H9 (cell line): ENCODE measurements at regions not wholly inside any gene's neighbourhood (a gene's known extent, or its start where the extent isn't known, plus 50 kb on each side); places are given as distances from the start of the nearest gene placed in this dataset.

Experiments used
- DNase-seq: peaks from one replicate; pipeline ENCODE4 v3.0.0-alpha.2; 2017
- H2AFZ ChIP-seq: one replicate; pipeline ENCODE4 v1.6.1; 2013; ENCODE audit warnings: mild to moderate bottlenecking, low read length, control low read depth, moderate library complexity
- H2AK5ac ChIP-seq: 2 replicates; pipeline ENCODE4 v1.6.1; 2013; ENCODE audit warnings: low read length, control low read depth, mixed read lengths; ENCODE audit not compliant: insufficient read length
- H2BK120ac ChIP-seq: one replicate; pipeline ENCODE4 v1.6.1; 2013; ENCODE audit warnings: low read depth, mild to moderate bottlenecking, low read length, control low read depth, inconsistent platforms; ENCODE audit not compliant: poor library complexity, severe bottlenecking
- H2BK12ac ChIP-seq: 2 replicates; pipeline ENCODE4 v1.6.1; 2013; ENCODE audit warnings: low read length, control low read depth, mixed read lengths, low read depth; ENCODE audit not compliant: insufficient read length
- H2BK15ac ChIP-seq: 2 replicates; pipeline ENCODE4 v1.6.1; 2013; ENCODE audit warnings: low read depth, low read length, control low read depth
- H2BK20ac ChIP-seq: one replicate; pipeline ENCODE4 v1.6.1; 2013; ENCODE audit warnings: low read depth, mild to moderate bottlenecking, low read length, control low read depth, inconsistent platforms; ENCODE audit not compliant: poor library complexity, severe bottlenecking
- H2BK5ac ChIP-seq: 2 replicates; pipeline ENCODE4 v1.6.1; 2013; ENCODE audit warnings: low read length, control low read depth, mixed read lengths; ENCODE audit not compliant: insufficient read length
- H3K14ac ChIP-seq: 2 replicates; pipeline ENCODE4 v1.6.1; 2013; ENCODE audit warnings: low read length, control low read depth; ENCODE audit not compliant: insufficient read depth
- H3K18ac ChIP-seq: 2 replicates; pipeline ENCODE4 v1.6.1; 2013; ENCODE audit warnings: low read depth, mild to moderate bottlenecking, mixed read lengths, low read length, control low read depth; ENCODE audit not compliant: insufficient read length
- H3K23ac ChIP-seq: 2 replicates; pipeline ENCODE4 v1.6.1; 2013; ENCODE audit warnings: low read length, control low read depth, mixed read lengths, low read depth; ENCODE audit not compliant: insufficient read length
- H3K23me2 ChIP-seq: 2 replicates; pipeline ENCODE4 v1.6.1; 2013; ENCODE audit warnings: low read depth, mild to moderate bottlenecking, mixed read lengths, low read length, control low read depth; ENCODE audit not compliant: insufficient read length, poor library complexity, severe bottlenecking
- H3K27ac ChIP-seq: 2 replicates; pipeline ENCODE4 v1.5.1; 2013; ENCODE audit warnings: low read length, control low read depth, mixed read lengths, low read depth; ENCODE audit not compliant: insufficient read length
- H3K27me3 ChIP-seq: 2 replicates; pipeline ENCODE4 v1.6.1; 2013; ENCODE audit warnings: low read length, control low read depth, inconsistent platforms; ENCODE audit not compliant: insufficient read depth
- H3K4ac ChIP-seq: 2 replicates; pipeline ENCODE4 v1.6.1; 2013; ENCODE audit warnings: low read depth, mild to moderate bottlenecking, control low read depth, inconsistent platforms, low read length, moderate library complexity
- H3K4me1 ChIP-seq: 2 replicates; pipeline ENCODE4 v1.6.1; 2013; ENCODE audit warnings: low read length, control low read depth, inconsistent platforms; ENCODE audit not compliant: insufficient read depth
- H3K4me2 ChIP-seq: 2 replicates; pipeline ENCODE4 v1.6.1; 2013; ENCODE audit warnings: low read length, control low read depth, mixed read lengths; ENCODE audit not compliant: insufficient read length, insufficient read depth
- H3K56ac ChIP-seq: 2 replicates; pipeline ENCODE4 v1.6.1; 2013; ENCODE audit warnings: low read depth, mild to moderate bottlenecking, mixed read lengths, low read length, control low read depth; ENCODE audit not compliant: insufficient read length
- H3K79me1 ChIP-seq: 2 replicates; pipeline ENCODE4 v1.6.1; 2013; ENCODE audit warnings: low read depth, mild to moderate bottlenecking, moderate library complexity, low read length, control low read depth, inconsistent platforms; ENCODE audit not compliant: insufficient read depth, poor library complexity, severe bottlenecking
- H3K79me2 ChIP-seq: 2 replicates; pipeline ENCODE4 v1.6.1; 2013; ENCODE audit warnings: low read length, control low read depth, inconsistent platforms; ENCODE audit not compliant: insufficient read depth
- H3K9ac ChIP-seq: 2 replicates; pipeline ENCODE4 v1.6.1; 2013; ENCODE audit warnings: low read length, control low read depth, mixed read lengths; ENCODE audit not compliant: insufficient read length; ENCODE audit errors: extremely low read depth
- H3K9me3 ChIP-seq: one replicate; pipeline ENCODE4 v1.6.1; 2013; ENCODE audit warnings: low read depth, low read length, inconsistent platforms; ENCODE audit not compliant: control insufficient read depth
- H3T11ph ChIP-seq: one replicate; pipeline ENCODE4 v1.6.1; 2013; ENCODE audit warnings: mild to moderate bottlenecking, low read length, control low read depth, inconsistent platforms
- H4K20me1 ChIP-seq: one replicate; pipeline ENCODE4 v1.6.1; 2013; ENCODE audit not compliant: control insufficient read depth, insufficient read length, insufficient read depth
- H4K5ac ChIP-seq: 2 replicates; pipeline ENCODE4 v1.6.1; 2013; ENCODE audit warnings: low read depth, mild to moderate bottlenecking, mixed read lengths, low read length, control low read depth; ENCODE audit not compliant: insufficient read length
- H4K8ac ChIP-seq: replicated peaks from 2 replicates; pipeline ENCODE4 v1.6.1; 2013; ENCODE audit warnings: low read length, control low read depth, mixed read lengths, low read depth; ENCODE audit not compliant: insufficient read length
- H4K91ac ChIP-seq: 2 replicates; pipeline ENCODE4 v1.6.1; 2013; ENCODE audit warnings: low read depth, mild to moderate bottlenecking, moderate library complexity, mixed read lengths, low read length, control low read depth; ENCODE audit not compliant: insufficient read length
- H3K27ac Mint-ChIP-seq, 3 experiments: 2 replicates in 2 of 3; 3 replicates in 1 of 3; pipeline ENCODE4 v1.8.0; 2020 to 2021; ENCODE audit warnings: mixed read lengths in 3 of 3, mild to moderate bottlenecking in 1 of 3, moderate library complexity in 1 of 3
- H3K27me3 Mint-ChIP-seq: 2 replicates; pipeline ENCODE4 v1.8.0; 2021; ENCODE audit warnings: low read depth, mild to moderate bottlenecking, moderate library complexity, mixed read lengths
- H3K36me3 Mint-ChIP-seq, 3 experiments: 2 replicates in 2 of 3; 3 replicates in 1 of 3; pipeline ENCODE4 v1.8.0; 2020 to 2021; ENCODE audit warnings: low read depth in 3 of 3, mixed read lengths in 3 of 3; ENCODE audit not compliant: insufficient read depth in 1 of 3
- H3K4me1 Mint-ChIP-seq, 2 experiments: 2 replicates each; pipeline ENCODE4 v1.8.0; 2020; ENCODE audit warnings: mixed read lengths in 2 of 2
- H3K4me3 Mint-ChIP-seq, 2 experiments: 2 replicates in 1 of 2; 3 replicates in 1 of 2; pipeline ENCODE4 v1.8.0; 2020 to 2021; ENCODE audit warnings: mild to moderate bottlenecking in 2 of 2, mixed read lengths in 2 of 2, moderate library complexity in 1 of 2
- H3K9me3 Mint-ChIP-seq, 2 experiments: 2 replicates in 1 of 2; 3 replicates in 1 of 2; pipeline ENCODE4 v1.8.0; 2020; ENCODE audit warnings: mild to moderate bottlenecking in 2 of 2, mixed read lengths in 2 of 2, moderate library complexity in 1 of 2
- CTCF ChIP-seq: fragments of 200-600 bp; sonication (generic); conservative IDR thresholded peaks from 3 replicates; pipeline ENCODE4 v1.8.0; 2021; ENCODE audit warnings: antibody characterized with exemption, mild to moderate bottlenecking
- WGBS: extraction: QIAGEN DNeasy Blood & Tissue Kit; methylation state at CpG from one replicate; pipeline ENCODE4 v1.1.7; 2013; ENCODE audit warnings: missing lambda C conversion rate, low lambda C conversion rate, mixed read lengths; ENCODE audit not compliant: insufficient read length; ENCODE audit errors: extremely low coverage; 5-methylcytosine and 5-hydroxymethylcytosine counted together

DNA sequence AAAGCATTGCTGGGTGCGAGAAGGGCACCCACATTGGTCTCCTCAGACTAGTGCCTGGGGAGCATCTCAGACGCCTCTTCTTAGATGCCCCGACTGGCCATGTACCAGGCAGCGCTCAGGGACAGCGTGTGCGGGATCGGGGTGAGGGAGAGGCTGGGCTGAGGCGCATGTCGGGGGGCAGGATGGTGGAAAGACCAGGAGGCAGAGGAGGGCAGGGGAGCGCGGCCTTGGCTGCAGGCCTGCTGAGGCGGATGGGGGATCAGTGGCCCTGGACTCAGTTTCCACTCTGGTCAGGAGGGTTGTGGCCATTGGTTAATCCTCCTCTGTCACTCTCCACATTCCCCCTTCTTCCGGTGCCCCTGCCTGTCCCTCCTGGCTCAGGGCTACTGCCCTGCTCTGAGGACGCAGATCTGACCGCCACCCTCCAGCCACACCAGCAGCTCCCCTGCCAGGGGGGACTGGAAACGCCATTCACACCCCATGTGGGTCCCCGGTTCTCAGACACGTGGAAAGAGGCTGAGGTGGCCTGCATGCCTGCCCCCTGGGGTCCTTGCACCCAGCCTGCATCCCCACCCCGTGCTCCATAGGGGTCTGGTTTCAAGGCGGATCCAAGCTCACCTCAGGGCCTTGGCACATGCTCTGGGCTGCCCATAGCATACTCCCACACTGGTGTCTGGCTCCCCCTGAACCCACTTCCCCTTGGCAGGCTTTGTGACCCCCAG, 105.9 kb downstream of the CPZ start:
- Histone ChIP-seq H3K18ac (no peak overlapping the region), H3K4me2 (no peak overlapping the region), H2BK5ac (no peak overlapping the region), H3K4me1 (no peaks in the 10 kb centered on the region), H3K23me2 (no peaks in the 10 kb centered on the region), H2AFZ (no peak overlapping the region), H4K20me1 (no peaks in the 10 kb centered on the region), H4K5ac (no peak overlapping the region), H3K79me2 (no peaks in the 10 kb centered on the region), H3K27me3 (no peaks in the 10 kb centered on the region), H4K8ac (no peak overlapping the region), H2BK20ac (no peak overlapping the region), H3K14ac (no peak overlapping the region), H2AK5ac (no peak overlapping the region), H2BK15ac (no peak overlapping the region), H3K79me1 (no peaks in the 10 kb centered on the region), H3K9me3 (no peaks in the 10 kb centered on the region), H3K23ac (no peak overlapping the region), H3T11ph (no peak overlapping the region), H4K91ac (no peak overlapping the region), H3K56ac (no peak overlapping the region), H3K27ac (no peak overlapping the region), H3K4ac (no peak overlapping the region), H3K9ac (no peak overlapping the region), H2BK120ac (no peak overlapping the region), H2BK12ac (no peak overlapping the region)
- no peak overlapping the region for H3K4me3 Mint-ChIP-seq
- H3K27me3 Mint-ChIP-seq, result peaks cover 36% of the 10 kb centered on the region
- no peak for TF ChIP-seq CTCF
- no CpG with 5 or more reads among the region's 20 CpGs for WGBS
- no peak overlapping the region; a peak in 1 of 7 replicates for H3K27ac Mint-ChIP-seq
- H3K9me3 Mint-ChIP-seq, result peaks cover 0 to 3% of the 10 kb centered on the region in 2 experiments; a peak in 1 of 5 replicates
- peaks cover 8 to 18% of the 10 kb centered on the region in 2 experiments for H3K4me1 Mint-ChIP-seq
- no peaks in the 10 kb centered on the region for H3K36me3 Mint-ChIP-seq
- DNase-seq, result peak; percentile 16
